Heart left ventricle (tissue), 13 donors: ENCODE measurements at regions not wholly inside any gene's neighbourhood (a gene's known extent, or its start where the extent isn't known, plus 50 kb on each side); places are given as distances from the start of the nearest gene placed in this dataset.

Experiments
- POLR2A ChIP-seq, 2 donors: fragments of 450-650 bp; IDR thresholded peaks; one replicate each; pipeline ENCODE4 v1.6.1; 2017; ENCODE audit warnings: antibody characterized with exemption in 2 of 2, mild to moderate bottlenecking in 2 of 2, moderate library complexity in 2 of 2
- TF ChIP-seq, protein P1 (sequence below), 12 donors: fragments of 200-600 bp; sonication (generic) in 4 of 12; IDR thresholded peaks; one replicate each; pipeline versions ENCODE4 v1.5.0 to v1.8.0; 2018 to 2022; ENCODE audit warnings: antibody characterized with exemption in 12 of 12, mild to moderate bottlenecking in 5 of 12
- donor health status: ischemic (EF 13 %, LVEDD 7.1; RV severe dilation, severe dysfunction).
- donor health status: DM: no; HTN: yes; CAD: no.
- donor health status: DM: no; HTN: no; CAD: no.
- donor health status: ischemic (EF 25% LVEDD 6.9; RV normal size, moderate dysfunction).
- donor health status: ischemic (EF 25% LVEDD 5.7; RV mildly dilated, moderate dysfunction).
- donor health status: ischemic (EF 35%, LVEDD 5.7; RV mildly dilated, moderate dysfunction).
- donor health status: nonischemic (EF 11% LVEDD 7.7; RV severe dilation, severe dysfunction).
- donor health status: DM: yes; HTN: yes; CAD: no.
- donor health status: PGD.
- donor health status: ischemic (EF 29% LVEDD 5.4; RV normal size, mild dysfunction).
- donor health status: nonischemic (EF 23%, LVEDD 6.1; RV moderate dilation, normal function).

DNA sequence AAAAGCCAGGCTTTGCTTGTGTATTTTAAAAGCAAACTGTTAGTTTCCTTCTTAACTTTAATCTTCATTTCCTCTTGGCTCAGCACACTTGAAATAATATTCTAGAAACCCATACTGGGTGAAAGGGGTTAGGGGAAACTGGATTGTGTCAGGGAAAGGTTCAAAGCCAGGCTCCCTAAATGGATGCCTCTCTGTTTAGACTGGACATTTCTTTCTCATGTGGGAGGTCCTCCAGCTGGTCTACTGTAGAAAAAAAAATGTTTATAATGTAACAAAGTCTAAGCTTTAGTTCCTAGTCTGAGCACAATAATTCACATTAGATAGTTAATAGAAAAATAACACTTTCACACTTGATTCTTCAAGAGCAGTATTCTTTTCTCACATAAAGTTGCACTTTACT lies 89.0 kb upstream of the AKIRIN2 start:
- TF ChIP-seq POLR2A (IDR thresholded peaks at IDR 0.05), result no peak
- TF ChIP-seq, protein P1, sequence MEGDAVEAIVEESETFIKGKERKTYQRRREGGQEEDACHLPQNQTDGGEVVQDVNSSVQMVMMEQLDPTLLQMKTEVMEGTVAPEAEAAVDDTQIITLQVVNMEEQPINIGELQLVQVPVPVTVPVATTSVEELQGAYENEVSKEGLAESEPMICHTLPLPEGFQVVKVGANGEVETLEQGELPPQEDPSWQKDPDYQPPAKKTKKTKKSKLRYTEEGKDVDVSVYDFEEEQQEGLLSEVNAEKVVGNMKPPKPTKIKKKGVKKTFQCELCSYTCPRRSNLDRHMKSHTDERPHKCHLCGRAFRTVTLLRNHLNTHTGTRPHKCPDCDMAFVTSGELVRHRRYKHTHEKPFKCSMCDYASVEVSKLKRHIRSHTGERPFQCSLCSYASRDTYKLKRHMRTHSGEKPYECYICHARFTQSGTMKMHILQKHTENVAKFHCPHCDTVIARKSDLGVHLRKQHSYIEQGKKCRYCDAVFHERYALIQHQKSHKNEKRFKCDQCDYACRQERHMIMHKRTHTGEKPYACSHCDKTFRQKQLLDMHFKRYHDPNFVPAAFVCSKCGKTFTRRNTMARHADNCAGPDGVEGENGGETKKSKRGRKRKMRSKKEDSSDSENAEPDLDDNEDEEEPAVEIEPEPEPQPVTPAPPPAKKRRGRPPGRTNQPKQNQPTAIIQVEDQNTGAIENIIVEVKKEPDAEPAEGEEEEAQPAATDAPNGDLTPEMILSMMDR (IDR thresholded peaks at IDR 0.05), result no peak
